SK-N-SH (cell line): ENCODE measurements at regions not wholly inside any gene's neighbourhood (a gene's known extent, or its start where the extent isn't known, plus 50 kb on each side); places are given as distances from the start of the nearest gene placed in this dataset.
A peak's percentile ranks its signal among the peaks of the same experiment; 100 is the strongest.

ENCODE experiments used
- CTCF ChIA-PET: fragments of 300-600, 350-600 bp; formaldehyde crosslinking; extraction: SDS; loops from one replicate; lab custom pipeline; 2021; lab: Yijun Ruan, JAX
- POLR2A ChIA-PET: fragments of 350-600 bp; sonication (Branson Sonifier 250); formaldehyde crosslinking; extraction: SDS; loops from one replicate; lab custom pipeline; 2020; ENCODE audit warnings: antibody characterized with exemption, inconsistent platforms; lab: Yijun Ruan, JAX
- DNase-seq: peaks from one replicate; pipeline ENCODE4 v3.0.0; 2012
- H2AFZ ChIP-seq: fragments of 200-600 bp; sonication (generic); 2 replicates; pipeline ENCODE4 v1.8.1; 2016; ENCODE audit warnings: antibody characterized with exemption, mild to moderate bottlenecking, low read depth
- H3F3A ChIP-seq: fragments of 200-600 bp; sonication (generic); replicated peaks from 2 replicates; pipeline ENCODE3; 2016; ENCODE audit warnings: antibody characterized with exemption, mild to moderate bottlenecking; ENCODE audit not compliant: insufficient read depth
- H3K27ac ChIP-seq, 2 experiments: fragments of 200-500 bp in 1 of 2; fragments of 200-600 bp in 1 of 2; sonication (Bioruptor generic) in 1 of 2; sonication (generic), shearing (Covaris generic) in 1 of 2; 2 replicates each; pipeline versions ENCODE4 v1.5.1 to v1.6.1; 2014 to 2016; ENCODE audit warnings: low read depth in 2 of 2, inconsistent platforms in 1 of 2, low read length in 1 of 2, mild to moderate bottlenecking in 1 of 2, mixed read lengths in 1 of 2
- H3K27me3 ChIP-seq: fragments of 200-600 bp; sonication (generic), shearing (Covaris generic); 2 replicates; pipeline ENCODE4 v1.6.1; 2016; ENCODE audit warnings: mixed run types; ENCODE audit not compliant: insufficient read depth
- H3K36me3 ChIP-seq, 2 experiments: fragments of 200-500 bp in 1 of 2; fragments of 200-600 bp in 1 of 2; sonication (Bioruptor generic) in 1 of 2; sonication (generic) in 1 of 2; replicated peaks in 1 of 2; 2 replicates each; pipeline versions ENCODE3 to v1.5.1; 2014 to 2016; ENCODE audit warnings: low read length in 1 of 2, mild to moderate bottlenecking in 1 of 2; ENCODE audit not compliant: insufficient read depth in 2 of 2, control insufficient read depth in 1 of 2
- H3K4me1 ChIP-seq, 2 experiments: fragments of 200-500 bp in 1 of 2; fragments of 200-600 bp in 1 of 2; sonication (Bioruptor generic) in 1 of 2; sonication (generic), shearing (Covaris generic) in 1 of 2; 2 replicates each; pipeline versions ENCODE4 v1.5.1 to v1.6.1; 2014 to 2016; ENCODE audit warnings: low read depth in 1 of 2, low read length in 1 of 2, mixed run types in 1 of 2; ENCODE audit not compliant: insufficient read depth in 2 of 2, control insufficient read depth in 1 of 2
- H3K4me2 ChIP-seq: fragments of 200-600 bp; sonication (generic), shearing (Covaris generic); 2 replicates; pipeline ENCODE4 v1.6.1; 2017; ENCODE audit warnings: mixed run types
- H3K4me3 ChIP-seq, 2 experiments: fragments of 200-500 bp in 1 of 2; fragments of 200-600 bp in 1 of 2; sonication (Bioruptor generic) in 1 of 2; sonication (generic), shearing (Covaris generic) in 1 of 2; 2 replicates each; pipeline versions ENCODE4 v1.5.1 to v1.8.1; 2014 to 2016; ENCODE audit warnings: low read depth in 2 of 2, inconsistent platforms in 1 of 2, low read length in 1 of 2, mild to moderate bottlenecking in 1 of 2, mixed read lengths in 1 of 2, moderate library complexity in 1 of 2
- H3K79me2 ChIP-seq: fragments of 200-600 bp; sonication (generic); 2 replicates; pipeline ENCODE4 v1.8.1; 2017; ENCODE audit warnings: mild to moderate bottlenecking; ENCODE audit not compliant: insufficient read depth
- H3K9ac ChIP-seq: fragments of 200-600 bp; sonication (generic); 2 replicates; pipeline ENCODE4 v1.6.1; 2017; ENCODE audit warnings: mixed run types
- H3K9me2 ChIP-seq: fragments of 200-600 bp; sonication (generic); 2 replicates; pipeline ENCODE4 v1.6.1; 2017; ENCODE audit warnings: mixed run types
- H3K9me3 ChIP-seq: fragments of 200-600 bp; sonication (generic); 2 replicates; pipeline ENCODE4 v1.6.1; 2017; ENCODE audit warnings: mixed run types, mild to moderate bottlenecking, moderate library complexity
- H4K20me1 ChIP-seq: fragments of 200-600 bp; sonication (generic); 2 replicates; pipeline ENCODE4 v1.6.1; 2017; ENCODE audit warnings: mild to moderate bottlenecking, mixed run types; ENCODE audit not compliant: insufficient read depth
- ELF1 ChIP-seq: IDR thresholded peaks from 2 replicates; pipeline ENCODE4 v1.4.0; 2012
- EP300 ChIP-seq, 2 experiments: IDR thresholded peaks; 2 replicates each; pipeline versions ENCODE4 v1.4.0 to v1.6.1; 2012; ENCODE audit warnings: borderline replicate concordance in 1 of 2, low read depth in 1 of 2, low read length in 1 of 2
- FOXJ3 ChIP-seq: sonication (generic); formaldehyde crosslinking; IDR thresholded peaks from 2 replicates; pipeline ENCODE4 v1.5.1; 2020; ENCODE audit warnings: mild to moderate bottlenecking, missing genetic modification reagents
- FOXM1 ChIP-seq: IDR thresholded peaks from 2 replicates; pipeline ENCODE4 v1.4.0; 2012; ENCODE audit warnings: low read depth, mild to moderate bottlenecking
- GATA2 ChIP-seq: sonication (generic); formaldehyde crosslinking; IDR thresholded peaks from 2 replicates; pipeline ENCODE4 v1.5.0; 2020; ENCODE audit warnings: mild to moderate bottlenecking, missing genetic modification reagents
- JUND ChIP-seq: IDR thresholded peaks from 2 replicates; pipeline ENCODE4 v1.4.0; 2012
- MXI1 ChIP-seq: IDR thresholded peaks from 2 replicates; pipeline ENCODE4 v1.6.1; 2012; ENCODE audit warnings: mild to moderate bottlenecking, low read depth, low read length, improper control_type of control experiment
- NRF1 ChIP-seq: IDR thresholded peaks from 2 replicates; pipeline ENCODE4 v1.6.1; 2012; ENCODE audit warnings: low read depth, mild to moderate bottlenecking, low read length
- POLR2AphosphoS5 ChIP-seq: IDR thresholded peaks from 2 replicates; pipeline ENCODE4 v1.6.1; 2012; ENCODE audit warnings: low read depth, low read length
- RCOR1 ChIP-seq: fragments of 150-350 bp; IDR thresholded peaks from 2 replicates; pipeline ENCODE4 v1.6.1; 2017; ENCODE audit warnings: antibody characterized with exemption, low read length
- RFX5 ChIP-seq: IDR thresholded peaks from 2 replicates; pipeline ENCODE4 v1.6.1; 2012; ENCODE audit warnings: mild to moderate bottlenecking, improper control_type of control experiment, low read length
- RXRA ChIP-seq: IDR thresholded peaks from 2 replicates; pipeline ENCODE4 v1.4.0; 2012; ENCODE audit warnings: low read depth, mild to moderate bottlenecking, borderline replicate concordance
- SIN3A ChIP-seq: IDR thresholded peaks from 2 replicates; pipeline ENCODE4 v1.6.1; 2012; ENCODE audit warnings: low read depth, mild to moderate bottlenecking, low read length, moderate library complexity, borderline replicate concordance
- SMC3 ChIP-seq: IDR thresholded peaks from 2 replicates; pipeline ENCODE4 v1.6.1; 2012; ENCODE audit warnings: low read depth, low read length, improper control_type of control experiment
- TEAD4 ChIP-seq: IDR thresholded peaks from 2 replicates; pipeline ENCODE4 v1.4.0; 2012; ENCODE audit warnings: mild to moderate bottlenecking, borderline replicate concordance; ENCODE audit not compliant: insufficient read depth
- WGBS: methylation state at CpG from one replicate; pipeline ENCODE4 v1.1.6; 2017; ENCODE audit warnings: low lambda C conversion rate; 5-methylcytosine and 5-hydroxymethylcytosine counted together
- TF ChIP-seq, protein P1 (sequence below): IDR thresholded peaks from 2 replicates; pipeline ENCODE4 v1.4.0; 2012; ENCODE audit warnings: low read depth, borderline replicate concordance

DNA sequence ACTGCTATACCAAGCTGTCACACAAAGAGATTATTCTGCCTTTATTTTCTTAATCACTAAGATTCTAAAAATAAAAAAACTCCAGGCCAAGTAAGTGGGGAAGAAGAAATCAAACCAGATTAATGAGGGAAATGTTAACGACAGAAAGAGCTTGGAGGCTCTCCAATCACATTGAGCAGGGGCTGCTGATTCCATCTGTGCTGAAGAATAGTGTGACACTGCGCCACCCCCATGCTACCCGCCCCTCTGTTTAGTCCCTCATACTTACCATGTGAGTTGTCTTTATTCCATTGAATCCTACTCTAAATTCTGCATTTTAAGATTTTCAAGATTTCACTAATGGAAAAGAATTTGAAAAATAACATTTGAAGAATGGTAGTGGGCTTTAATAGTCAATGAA lies 998.0 kb upstream of the CDH2 start:
- no peak for DNase-seq
- ChIA-PET POLR2A (no interaction called here), CTCF (no interaction called here)
- Histone ChIP-seq H3K79me2 (no peaks in the 10 kb centered on the region), H3F3A (no peaks in the 10 kb centered on the region), H2AFZ (no peak overlapping the region; the same call in 1 of the 2 replicates), H3K4me2 (no peak overlapping the region), H3K9ac (no peak overlapping the region), H3K36me3 (no peaks in the 10 kb centered on the region), H4K20me1 (no peaks in the 10 kb centered on the region)
- TF ChIP-seq POLR2AphosphoS5: no peak
- no peak for TF ChIP-seq JUND
- no peak for TF ChIP-seq FOXJ3 (CRISPR knock-in tag)
- no peak for TF ChIP-seq SMC3
- no peak for TF ChIP-seq NRF1
- no peak for TF ChIP-seq EP300 (IDR thresholded peaks at IDR 0.05; ENCODE audit: borderline replicate concordance in 1 of 2, low read depth in 1 of 2, low read length in 1 of 2)
- TF ChIP-seq FOXM1: no peak
- TF ChIP-seq RCOR1: no peak
- TF ChIP-seq ELF1: no peak
- TF ChIP-seq MXI1: no peak
- no peak for TF ChIP-seq RFX5
- TF ChIP-seq, protein P1, sequence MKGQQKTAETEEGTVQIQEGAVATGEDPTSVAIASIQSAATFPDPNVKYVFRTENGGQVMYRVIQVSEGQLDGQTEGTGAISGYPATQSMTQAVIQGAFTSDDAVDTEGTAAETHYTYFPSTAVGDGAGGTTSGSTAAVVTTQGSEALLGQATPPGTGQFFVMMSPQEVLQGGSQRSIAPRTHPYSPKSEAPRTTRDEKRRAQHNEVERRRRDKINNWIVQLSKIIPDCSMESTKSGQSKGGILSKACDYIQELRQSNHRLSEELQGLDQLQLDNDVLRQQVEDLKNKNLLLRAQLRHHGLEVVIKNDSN: no peak
- no peak for TF ChIP-seq GATA2
- no peak for TF ChIP-seq SIN3A
- TF ChIP-seq RXRA: no peak
- TF ChIP-seq TEAD4: no peak
- TF ChIP-seq, all 33 proteins: peak for 0
- peaks cover 3 to 10% of the 10 kb centered on the region in 2 experiments; a peak in 3 of 4 replicates for H3K4me1 ChIP-seq
- H3K27ac ChIP-seq: no peak overlapping the region
- H3K4me3 ChIP-seq: no peak overlapping the region
- no peaks in the 10 kb centered on the region for H3K27me3 ChIP-seq
- no peaks in the 10 kb centered on the region for H3K9me2 ChIP-seq
- WGBS: 80% methylated on average over 3 of the region's 3 CpGs
- H3K9me3 ChIP-seq: no peaks in the 10 kb centered on the region

GRCh38 chr18:29172756-29173067 lies 995.8 kb upstream of the CDH2 start:
- no peak for DNase-seq
- ChIA-PET POLR2A (no interaction called here), CTCF (no interaction called here)
- Histone ChIP-seq H3K4me1 (peaks cover 3 to 10% of the 10 kb centered on the region in 2 experiments; a peak in 3 of 4 replicates), H3K27ac (peak overlapping the region; percentile 34 to 65; a peak in 3 of 4 replicates), H3K9ac (no peak overlapping the region), H3K9me2 (no peaks in the 10 kb centered on the region), H3K79me2 (no peaks in the 10 kb centered on the region), H3K9me3 (no peaks in the 10 kb centered on the region), H3F3A (no peaks in the 10 kb centered on the region), H3K27me3 (no peaks in the 10 kb centered on the region), H4K20me1 (no peaks in the 10 kb centered on the region), H3K4me3 (no peak overlapping the region), H3K4me2 (no peak overlapping the region; the same call in 1 of the 2 replicates), H2AFZ (0 out of 2 replicates have a peak overlapping the region, but pooled peaks have one; percentile 32), H3K36me3 (no peaks in the 10 kb centered on the region)
- WGBS: 8% methylated on average over 1 of the region's 1 CpG
- TF ChIP-seq, protein P1: no peak
- TF ChIP-seq JUND: no peak
- TF ChIP-seq POLR2AphosphoS5: no peak
- TF ChIP-seq EP300 (IDR thresholded peaks at IDR 0.05; ENCODE audit: borderline replicate concordance in 1 of 2, low read depth in 1 of 2, low read length in 1 of 2): no peak
- TF ChIP-seq FOXM1: no peak
- TF ChIP-seq SMC3: no peak
